HG02970 (cell line): ENCODE measurements at regions not wholly inside any gene's neighbourhood (a gene's known extent, or its start where the extent isn't known, plus 50 kb on each side); places are given as distances from the start of the nearest gene placed in this dataset.

Source experiments
- ATAC-seq: cut with Tn5 transposase; IDR thresholded peaks from one replicate; pipeline ENCODE4 v1.9.1; 2021; ENCODE audit warnings: mild to moderate bottlenecking, moderate library complexity, moderate number of reproducible peaks; ENCODE audit not compliant: unreplicated experiment, low FRiP score

DNA sequence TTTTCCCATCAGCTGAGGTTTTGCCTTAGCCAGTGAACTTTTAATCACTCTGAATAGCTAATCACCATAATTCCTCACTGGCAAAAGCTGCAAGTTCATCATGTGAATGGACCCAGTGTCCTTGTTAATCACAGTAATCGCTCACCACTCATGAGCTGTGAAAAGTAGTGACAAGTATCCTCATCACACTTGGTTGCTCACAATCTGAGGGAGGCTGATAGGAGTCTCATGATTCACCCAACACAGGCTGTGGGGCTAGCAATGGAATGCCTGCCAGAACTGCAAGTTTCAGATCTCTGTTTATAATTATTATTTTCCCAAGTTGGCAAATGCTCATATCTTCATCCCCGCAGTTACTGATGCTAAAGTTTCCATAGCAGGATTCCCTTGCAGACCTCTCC is 467.2 kb downstream of the KIF4B start:
- ATAC-seq: no peak

- ATAC-seq: no peak
Measured at GRCh38 chr5:155481182-155481581, 467.6 kb downstream of the KIF4B start.

DNA sequence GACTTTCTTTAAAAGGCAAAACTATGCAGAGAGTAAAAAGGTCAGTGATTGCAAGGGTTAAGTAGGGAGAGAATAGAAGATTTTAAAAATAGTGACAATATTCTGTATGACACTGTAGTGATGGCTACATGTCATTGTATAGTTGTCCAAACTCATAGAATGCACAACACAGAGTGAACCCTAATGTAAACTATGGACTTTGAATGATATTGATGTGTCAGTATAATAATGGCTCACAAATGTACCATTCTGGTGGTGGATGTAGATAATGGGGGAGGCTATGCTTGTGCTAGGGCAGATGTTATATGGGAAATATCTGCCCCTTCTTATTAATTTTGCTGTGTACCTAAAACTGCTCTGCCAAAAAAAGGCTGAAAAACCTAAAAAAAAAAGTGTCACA is 468.9 kb downstream of the KIF4B start:
- ATAC-seq: no peak

- no peak for ATAC-seq
Measured at GRCh38 chr5:155485386-155485785, 471.8 kb downstream of the KIF4B start.

DNA sequence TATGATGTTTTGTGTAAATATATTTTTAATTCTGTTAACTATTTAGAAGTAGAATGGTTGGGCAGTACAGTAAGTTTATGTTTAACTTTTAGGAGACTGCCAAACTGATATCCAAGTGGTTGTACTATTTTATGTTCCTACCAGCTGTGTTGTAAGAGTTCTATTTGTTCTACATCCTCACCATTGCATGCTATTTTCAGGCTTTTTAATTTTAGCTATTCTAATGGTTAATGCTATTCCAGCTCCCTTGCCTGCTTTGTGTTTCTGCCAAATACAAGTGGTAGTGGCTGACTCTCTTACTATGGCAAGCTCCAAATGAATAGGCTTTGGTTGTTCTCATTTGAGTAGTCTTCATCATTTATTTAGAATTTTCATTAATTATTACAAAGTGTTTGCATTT is 476.4 kb downstream of the KIF4B start:
- ATAC-seq: no peak

DNA sequence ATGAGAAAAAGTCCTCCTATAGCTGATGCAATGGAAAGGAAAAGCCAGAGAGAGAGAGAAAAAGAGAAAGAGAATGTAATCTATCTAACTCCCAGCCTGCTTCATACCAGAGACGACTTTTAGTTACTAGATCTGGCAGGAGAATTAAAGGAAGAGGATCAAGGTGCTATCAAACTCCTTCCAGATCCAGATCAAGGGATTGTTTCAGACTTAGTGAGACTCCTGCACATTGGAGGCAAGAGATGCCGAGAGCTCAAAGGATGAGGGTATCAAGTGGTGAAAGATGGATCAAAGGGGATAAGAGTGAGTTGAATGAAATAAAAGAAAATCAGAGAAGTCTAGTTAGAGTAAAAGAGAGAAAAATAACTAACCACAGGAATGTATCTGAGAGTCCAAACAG is 478.6 kb downstream of the KIF4B start:
- no peak for ATAC-seq

DNA sequence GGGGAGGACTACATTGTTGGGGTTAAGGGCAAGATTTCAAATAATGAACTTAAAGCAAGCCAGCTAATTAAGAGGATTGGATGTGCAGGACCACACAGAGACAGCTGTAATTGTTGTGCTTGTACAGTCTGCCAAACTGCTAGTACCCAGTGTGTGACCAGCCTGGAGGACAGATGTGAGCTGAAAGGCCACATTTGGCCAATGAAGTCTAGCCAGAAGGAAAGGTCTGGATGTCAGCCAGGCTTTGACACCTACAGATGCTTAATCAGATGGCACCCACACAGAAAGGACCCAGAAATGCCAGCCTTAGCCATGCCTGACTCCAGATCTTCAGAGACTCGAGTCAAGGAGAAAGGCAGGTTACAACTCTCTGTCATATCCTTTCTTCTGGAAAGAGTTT is 491.1 kb downstream of the KIF4B start:
- ATAC-seq: no peak

GRCh38 chr5:155507363-155507762 is 493.8 kb downstream of the KIF4B start:
- ATAC-seq: no peak

DNA sequence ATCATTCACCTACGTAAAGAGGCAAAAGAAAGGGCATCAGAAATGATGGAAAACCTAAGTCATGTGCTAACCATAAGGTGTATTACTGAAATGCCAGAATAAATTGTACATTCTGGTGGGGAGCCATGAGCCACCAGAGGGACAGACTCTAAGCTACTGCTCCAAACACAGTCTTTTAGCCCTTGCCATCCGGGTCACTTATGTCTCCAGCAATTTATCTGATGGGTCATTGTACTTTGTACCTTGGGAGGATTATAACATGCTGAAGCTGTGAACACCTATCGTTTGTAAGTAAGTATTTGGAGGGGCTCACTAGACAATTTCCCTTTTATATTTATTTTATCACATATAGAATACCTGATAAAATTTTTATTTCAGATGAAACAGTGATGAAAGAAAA is 495.1 kb downstream of the KIF4B start:
- no peak for ATAC-seq

- ATAC-seq: no peak
Measured at GRCh38 chr5:155512329-155512728, 498.8 kb downstream of the KIF4B start.

- ATAC-seq: no peak
Measured at GRCh38 chr5:155514105-155514563, 500.6 kb downstream of the KIF4B start.

DNA sequence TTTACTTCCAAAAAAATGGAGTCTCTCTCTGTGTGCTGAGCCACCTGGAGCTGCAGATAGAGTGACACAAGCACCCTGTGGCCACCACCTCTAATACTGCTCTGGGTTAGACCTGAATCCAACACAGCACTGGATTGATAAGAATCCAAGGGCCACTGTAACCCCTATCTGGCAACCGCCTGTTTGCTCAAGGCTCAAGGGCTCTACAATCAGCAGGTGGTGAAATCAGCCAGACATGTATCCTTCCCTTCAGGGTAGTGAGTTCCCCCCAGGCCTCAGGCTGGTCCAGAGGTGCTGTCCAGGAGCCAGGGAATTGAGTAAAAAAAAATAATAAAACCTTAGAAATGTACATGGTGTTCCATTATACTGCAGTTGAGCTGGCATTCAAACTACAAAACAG is 509.0 kb downstream of the KIF4B start:
- ATAC-seq: no peak

DNA sequence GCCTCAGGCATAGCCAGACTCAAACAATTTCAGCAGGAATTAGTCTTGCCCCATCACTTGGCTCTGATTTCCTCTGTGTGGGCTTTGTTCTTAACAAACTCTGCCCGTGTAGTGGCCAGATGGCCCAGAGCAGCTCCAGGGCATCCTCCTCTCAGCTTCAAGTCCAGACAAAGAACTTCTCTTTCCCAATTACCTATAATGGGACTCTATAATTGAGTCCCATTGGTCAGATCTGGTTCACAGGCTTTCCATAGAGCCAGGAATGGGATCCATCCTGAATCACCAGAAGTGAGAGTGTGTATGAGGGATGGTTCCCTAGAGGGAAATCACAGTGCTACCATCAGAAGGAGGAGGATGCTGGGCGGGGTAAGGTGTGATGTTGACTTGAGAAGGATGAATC is 515.8 kb downstream of the KIF4B start:
- no peak for ATAC-seq

GRCh38 chr5:155530046-155530445 is 516.5 kb downstream of the KIF4B start:
- ATAC-seq: no peak

DNA sequence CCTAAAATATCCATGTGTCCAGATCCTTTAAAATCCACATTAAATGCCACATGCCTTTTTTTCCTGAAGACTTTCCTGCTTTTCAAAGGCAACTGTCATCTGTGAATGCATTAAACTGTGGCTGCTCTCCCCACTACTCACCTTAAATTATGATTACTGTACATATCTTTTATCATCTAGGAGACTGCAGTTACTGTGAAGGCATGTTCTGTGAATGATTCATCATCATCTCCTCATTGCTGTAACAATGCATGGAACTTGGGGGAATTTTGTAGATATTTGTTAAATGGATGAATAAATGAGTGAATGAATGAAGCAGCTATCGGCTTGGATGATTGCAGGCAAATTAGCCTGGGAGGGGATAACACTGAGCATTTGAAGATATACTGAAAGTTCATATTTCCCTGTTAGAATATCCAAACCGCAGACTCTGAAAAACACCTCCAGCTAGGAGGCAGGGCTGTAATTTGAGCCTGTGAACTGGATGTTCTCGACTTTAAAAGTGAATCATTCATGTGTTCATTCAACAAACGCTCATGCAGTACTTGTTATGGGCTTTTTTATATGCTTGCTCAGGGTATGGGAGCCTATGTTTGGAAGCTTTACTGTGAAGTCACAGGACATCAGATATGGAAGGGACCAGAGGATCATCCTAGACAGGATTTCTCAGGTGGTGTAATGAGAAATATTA is 519.2 kb downstream of the KIF4B start:
- no peak for ATAC-seq

DNA sequence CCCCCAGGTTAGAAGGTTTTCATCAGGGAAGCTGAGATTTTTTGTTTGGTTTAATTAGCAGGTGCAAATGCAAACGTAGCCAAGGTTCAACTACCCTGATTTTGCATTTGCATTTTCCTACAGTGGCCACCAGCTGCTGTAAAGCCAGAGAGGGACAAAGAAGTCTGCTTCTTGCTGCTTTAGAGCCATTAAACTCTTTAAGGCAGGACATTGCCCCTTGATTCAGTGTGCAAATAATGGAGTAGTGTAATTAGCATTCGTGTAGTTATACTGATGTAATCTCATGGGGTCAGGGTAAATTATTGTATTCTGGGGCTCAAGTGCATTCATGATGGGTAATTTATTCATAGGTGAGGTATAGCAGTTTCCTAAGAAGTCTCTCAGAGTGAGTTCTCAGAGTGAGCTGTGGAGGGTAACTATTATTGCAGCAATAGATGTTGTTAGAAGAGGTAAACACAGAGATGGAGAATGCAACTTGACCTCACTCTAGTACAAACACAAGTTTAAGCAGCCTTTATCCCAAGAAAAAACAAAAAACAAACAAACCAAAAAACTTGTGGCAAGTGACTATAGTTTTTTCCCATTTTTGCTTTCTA is 526.5 kb downstream of the KIF4B start:
- ATAC-seq: no peak

GRCh38 chr5:155546075-155546474 is 532.5 kb downstream of the KIF4B start:
- no peak for ATAC-seq

GRCh38 chr5:155554500-155554899 is 540.9 kb downstream of the KIF4B start:
- ATAC-seq: no peak

GRCh38 chr5:155556222-155556621 is 542.7 kb downstream of the KIF4B start:
- no peak for ATAC-seq

GRCh38 chr5:155556700-155557099 is 543.1 kb downstream of the KIF4B start:
- ATAC-seq: no peak

GRCh38 chr5:155562158-155562557 is 548.6 kb downstream of the KIF4B start:
- no peak for ATAC-seq

DNA sequence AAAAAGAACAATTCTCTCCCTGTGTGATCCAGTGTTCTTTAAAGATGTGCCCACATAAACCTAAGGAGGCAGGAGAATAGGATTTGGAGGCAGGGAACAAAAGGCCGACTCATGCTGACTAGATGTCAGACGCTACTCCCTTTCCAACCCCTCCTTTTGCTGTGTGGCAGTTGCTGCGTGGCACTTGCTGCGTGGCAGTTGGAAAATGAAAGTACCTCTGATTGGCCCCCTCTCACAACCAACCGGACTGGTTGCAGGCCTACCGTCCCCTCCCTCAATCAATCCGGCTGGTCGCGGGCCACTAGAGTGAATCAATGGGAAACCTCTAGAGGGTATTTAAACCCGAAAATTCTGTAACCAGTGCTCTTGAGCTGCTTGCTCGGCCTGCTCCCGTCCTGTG is 551.0 kb downstream of the KIF4B start:
- ATAC-seq: no peak
